IMR-90 (cell line): ENCODE measurements at regions not wholly inside any gene's neighbourhood (a gene's known extent, or its start where the extent isn't known, plus 50 kb on each side); places are given as distances from the start of the nearest gene placed in this dataset.

Experiments
- BHLHE40 ChIP-seq: fragments of 150-350 bp; IDR thresholded peaks from 2 replicates; pipeline ENCODE4 v1.6.1; 2016; ENCODE audit warnings: mild to moderate bottlenecking, low read depth, low read length
- CEBPB ChIP-seq: IDR thresholded peaks from 2 replicates; pipeline ENCODE4 v1.6.1; 2012; ENCODE audit warnings: low read depth, low read length, improper control_type of control experiment
- CTCF ChIP-seq: conservative IDR thresholded peaks from 2 replicates; pipeline ENCODE4 v1.5.1; 2012; ENCODE audit warnings: mild to moderate bottlenecking, low read depth, low read length, improper control_type of control experiment
- FOS ChIP-seq: fragments of 150-350 bp; IDR thresholded peaks from 2 replicates; pipeline ENCODE4 v1.6.1; 2016; ENCODE audit warnings: low read depth, low read length
- MAFK ChIP-seq: IDR thresholded peaks from 2 replicates; pipeline ENCODE4 v1.6.1; 2012; ENCODE audit warnings: low read depth, low read length, improper control_type of control experiment
- MAZ ChIP-seq: IDR thresholded peaks from 2 replicates; pipeline ENCODE4 v1.6.1; 2012; ENCODE audit warnings: low read depth, mild to moderate bottlenecking, low read length, improper control_type of control experiment, moderate library complexity, borderline replicate concordance
- MXI1 ChIP-seq: IDR thresholded peaks from 2 replicates; pipeline ENCODE4 v1.6.1; 2012; ENCODE audit warnings: low read depth, mild to moderate bottlenecking, low read length, moderate library complexity, borderline replicate concordance
- NFE2L2 ChIP-seq: fragments of 150-350 bp; IDR thresholded peaks from 2 replicates; pipeline ENCODE4 v1.6.1; 2016; ENCODE audit warnings: low read depth, mild to moderate bottlenecking, low read length
- POLR2A ChIP-seq: IDR thresholded peaks from 2 replicates; pipeline ENCODE4 v1.6.1; 2012; ENCODE audit warnings: mild to moderate bottlenecking, low read depth, low read length
- RAD21 ChIP-seq: IDR thresholded peaks from 2 replicates; pipeline ENCODE4 v1.6.1; 2012; ENCODE audit warnings: low read length, improper control_type of control experiment
- RFX5 ChIP-seq: IDR thresholded peaks from 2 replicates; pipeline ENCODE4 v1.8.0; 2012; ENCODE audit warnings: low read depth, mild to moderate bottlenecking, low read length, moderate library complexity
- SMC3 ChIP-seq: fragments of 150-350 bp; IDR thresholded peaks from 2 replicates; pipeline ENCODE4 v1.6.1; 2016; ENCODE audit warnings: low read depth, mild to moderate bottlenecking, antibody characterized with exemption, low read length, moderate library complexity
- USF2 ChIP-seq: fragments of 150-350 bp; IDR thresholded peaks from 2 replicates; pipeline ENCODE4 v1.6.1; 2017; ENCODE audit warnings: mild to moderate bottlenecking, antibody characterized with exemption, low read length, low read depth

GRCh38 chr10:4167216-4167615 is 382.2 kb upstream of the KLF6 start:
- TF ChIP-seq CTCF: no peak
- TF ChIP-seq MAZ: no peak
- no peak for TF ChIP-seq NFE2L2
- no peak for TF ChIP-seq MAFK
- no peak for TF ChIP-seq RAD21
- no peak for TF ChIP-seq BHLHE40
- no peak for TF ChIP-seq RFX5
- no peak for TF ChIP-seq FOS
- TF ChIP-seq CEBPB: no peak
- no peak for TF ChIP-seq POLR2A
- no peak for TF ChIP-seq SMC3
- no peak for TF ChIP-seq MXI1
- no peak for TF ChIP-seq USF2
